Stromal cell of bone marrow (primary cell): ENCODE measurements at regions not wholly inside any gene's neighbourhood (a gene's known extent, or its start where the extent isn't known, plus 50 kb on each side); places are given as distances from the start of the nearest gene placed in this dataset.

ENCODE experiments used
- DNase-seq: peaks from one replicate; pipeline ENCODE4 v3.0.0-alpha.2; 2012; ENCODE audit warnings: low read depth

- DNase-seq = no peak
Observed at GRCh38 chr2:145043399-145043834, 523.5 kb upstream of the ZEB2 start.

GRCh38 chr2:145041706-145042105 lies 521.8 kb upstream of the ZEB2 start:
- no peak for DNase-seq

GRCh38 chr2:145040433-145040832 lies 520.5 kb upstream of the ZEB2 start:
- peak; percentile 67 for DNase-seq

GRCh38 chr2:145038041-145038525 lies 518.2 kb upstream of the ZEB2 start:
- no peak for DNase-seq

GRCh38 chr2:145036421-145037011 lies 516.6 kb upstream of the ZEB2 start:
- DNase-seq = peak; percentile 80

- no peak for DNase-seq
Observed at GRCh38 chr2:145034511-145034910, 514.6 kb upstream of the ZEB2 start.

GRCh38 chr2:145033438-145033837 lies 513.5 kb upstream of the ZEB2 start:
- DNase-seq = no peak

- DNase-seq = no peak
Observed at GRCh38 chr2:145032791-145033190, 512.9 kb upstream of the ZEB2 start.

- DNase-seq = no peak
Observed at GRCh38 chr2:145029873-145030272, 510.0 kb upstream of the ZEB2 start.

GRCh38 chr2:145029081-145029480 lies 509.2 kb upstream of the ZEB2 start:
- DNase-seq = no peak

GRCh38 chr2:145028101-145028920 lies 508.4 kb upstream of the ZEB2 start:
- DNase-seq = no peak

GRCh38 chr2:145026456-145027455 lies 506.8 kb upstream of the ZEB2 start:
- no peak for DNase-seq

GRCh38 chr2:145025382-145025781 lies 505.5 kb upstream of the ZEB2 start:
- DNase-seq = no peak

- DNase-seq = no peak
Observed at GRCh38 chr2:145023334-145023934, 503.5 kb upstream of the ZEB2 start.

- DNase-seq = peak; percentile 92
Observed at GRCh38 chr2:145022666-145023333, 502.9 kb upstream of the ZEB2 start.

GRCh38 chr2:145021962-145022665 lies 502.2 kb upstream of the ZEB2 start:
- DNase-seq = peak; percentile 70

- DNase-seq = no peak
Observed at GRCh38 chr2:145020694-145021093, 500.8 kb upstream of the ZEB2 start.

- DNase-seq = no peak
Observed at GRCh38 chr2:145020139-145020538, 500.2 kb upstream of the ZEB2 start.

GRCh38 chr2:145018502-145018901 lies 498.6 kb upstream of the ZEB2 start:
- no peak for DNase-seq

GRCh38 chr2:145017149-145017548 lies 497.2 kb upstream of the ZEB2 start:
- DNase-seq = no peak

- DNase-seq = no peak
Observed at GRCh38 chr2:145016711-145017110, 496.8 kb upstream of the ZEB2 start.
